ENCODE measurements at regions not wholly inside any gene's neighbourhood (a gene's known extent, or its start where the extent isn't known, plus 50 kb on each side); places are given as distances from the start of the nearest gene placed in this dataset.
"Not testable (repeated sequence)": the region's sequence is repeated elsewhere in the genome, so short reads cannot be mapped to it uniquely, and the experiment has no call there.

- no peak for DNase-seq (ENCODE audit: low read depth, low spot score)
These were observed 335.5 kb upstream of the SFSWAP start for GRCh38 chr12:131375261-131375971.

DNA sequence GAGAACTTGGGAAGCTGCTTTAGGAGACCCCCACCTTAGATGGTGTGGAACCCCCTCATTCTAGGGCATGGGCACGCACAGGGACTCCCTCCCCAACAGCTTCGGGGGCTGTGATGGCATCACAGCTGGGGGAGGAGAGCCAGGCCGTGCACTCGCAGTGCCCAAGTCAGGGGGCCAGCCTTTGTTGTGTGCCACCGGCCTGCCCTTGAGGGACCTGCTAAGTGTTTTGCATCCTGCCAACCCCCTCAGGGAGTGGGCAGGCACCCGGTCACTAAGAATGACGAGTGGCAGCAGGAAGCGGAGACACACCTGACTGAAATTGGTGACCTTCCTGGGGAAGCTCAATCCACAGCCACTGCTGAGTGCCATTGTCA lies 334.9 kb upstream of the SFSWAP start:
- DNase-seq (ENCODE audit: low read depth, low spot score), result no peak

DNA sequence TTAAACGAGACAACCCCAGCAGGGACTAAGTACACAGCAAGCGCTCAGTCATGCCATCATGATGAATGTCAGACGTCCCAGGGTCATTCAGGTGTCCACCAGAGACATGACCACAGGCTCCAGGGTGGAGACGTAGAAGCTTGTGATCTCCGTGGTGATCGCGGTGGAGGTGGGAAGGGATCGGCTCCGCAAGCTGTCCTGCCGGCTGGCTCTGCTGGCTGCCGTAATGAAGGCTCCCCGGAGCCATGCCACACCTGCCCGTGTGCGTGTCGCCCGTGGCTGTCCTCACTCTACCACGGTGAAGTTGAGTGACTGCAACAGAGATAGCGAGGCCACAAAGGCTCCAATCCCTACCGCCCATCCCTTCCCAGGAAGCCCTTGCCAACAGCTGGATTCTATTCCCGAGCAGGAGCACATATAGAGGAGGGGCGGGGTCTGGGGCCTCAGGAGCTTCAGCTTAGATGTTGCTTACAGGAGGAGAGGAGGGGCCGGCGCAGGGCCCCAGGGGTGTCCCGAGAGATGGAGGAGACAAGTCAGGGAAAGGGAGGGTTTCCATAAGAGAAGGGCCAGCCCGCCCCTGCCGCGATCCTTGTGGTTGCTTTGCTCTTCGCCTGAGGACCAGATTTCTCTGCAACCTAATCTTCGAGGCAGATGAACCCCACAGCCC lies 332.6 kb upstream of the SFSWAP start:
- DNase-seq (ENCODE audit: low read depth, low spot score), result no peak

DNA sequence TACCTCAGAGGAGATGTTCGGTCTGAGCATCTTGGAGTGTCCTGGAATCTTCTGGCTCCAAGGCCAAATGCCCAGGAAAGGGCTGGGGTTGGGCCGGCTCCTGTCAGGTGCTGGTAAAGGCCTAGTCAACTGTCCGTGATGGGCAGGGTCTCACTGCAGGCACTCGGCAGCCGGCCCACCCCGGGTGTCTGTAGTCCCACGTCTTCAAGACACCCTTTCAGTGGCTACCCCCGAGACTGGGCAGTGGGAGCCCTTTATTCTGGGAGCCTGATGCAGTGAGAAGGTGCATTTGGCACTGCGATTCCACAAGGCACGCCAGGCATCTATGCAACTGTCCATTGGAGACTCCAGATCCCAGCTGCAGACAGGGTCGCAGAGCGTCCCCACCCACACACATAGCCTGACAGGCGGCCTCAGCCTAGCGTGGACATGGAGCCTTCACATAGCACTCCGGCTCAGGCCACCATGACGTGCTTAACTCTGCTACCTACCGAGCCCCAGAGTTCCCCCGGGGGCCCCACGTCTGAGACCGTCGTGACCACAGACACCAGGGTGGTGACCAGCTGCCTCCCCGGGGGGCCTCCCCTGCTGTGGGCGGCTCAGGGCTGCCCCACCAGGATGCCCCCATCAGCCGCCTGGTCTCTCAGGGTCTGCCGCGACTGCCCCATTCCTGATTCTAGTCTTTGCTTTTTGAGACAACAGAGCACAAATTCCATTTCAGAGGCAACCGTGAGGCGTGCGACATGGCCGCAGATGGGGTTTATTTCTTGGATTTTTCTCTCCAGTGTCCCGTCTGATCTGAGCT lies 331.8 kb upstream of the SFSWAP start:
- no peak for DNase-seq (ENCODE audit: low read depth, low spot score)

DNA sequence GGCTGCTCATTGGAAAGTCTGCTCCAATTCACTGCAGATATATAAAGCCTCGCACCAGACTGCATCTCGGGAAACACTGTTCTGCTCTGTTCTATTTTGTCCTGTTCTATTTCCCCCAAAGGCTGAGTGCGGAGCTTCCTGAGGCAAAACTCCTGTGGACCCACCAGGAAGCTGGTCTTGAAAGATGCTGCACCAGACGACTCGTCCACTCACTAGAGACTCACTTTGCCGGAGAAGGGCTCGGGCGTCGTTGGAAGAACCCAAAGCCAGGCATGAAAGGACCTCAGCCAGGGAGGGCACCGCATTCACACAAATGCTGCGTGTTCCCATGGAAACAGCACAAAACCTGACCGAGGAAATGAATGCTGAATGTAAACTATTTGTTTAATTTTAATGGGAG lies 331.2 kb upstream of the SFSWAP start:
- DNase-seq (ENCODE audit: low read depth, low spot score), result no peak

GRCh38 chr12:131380220-131380964 lies 330.5 kb upstream of the SFSWAP start:
- no peak for DNase-seq (ENCODE audit: low read depth, low spot score)

GRCh38 chr12:131380965-131381705 lies 329.8 kb upstream of the SFSWAP start:
- no peak for DNase-seq (ENCODE audit: low read depth, low spot score)

GRCh38 chr12:131381716-131382430 lies 329.0 kb upstream of the SFSWAP start:
- DNase-seq (ENCODE audit: low read depth, low spot score), result no peak

DNA sequence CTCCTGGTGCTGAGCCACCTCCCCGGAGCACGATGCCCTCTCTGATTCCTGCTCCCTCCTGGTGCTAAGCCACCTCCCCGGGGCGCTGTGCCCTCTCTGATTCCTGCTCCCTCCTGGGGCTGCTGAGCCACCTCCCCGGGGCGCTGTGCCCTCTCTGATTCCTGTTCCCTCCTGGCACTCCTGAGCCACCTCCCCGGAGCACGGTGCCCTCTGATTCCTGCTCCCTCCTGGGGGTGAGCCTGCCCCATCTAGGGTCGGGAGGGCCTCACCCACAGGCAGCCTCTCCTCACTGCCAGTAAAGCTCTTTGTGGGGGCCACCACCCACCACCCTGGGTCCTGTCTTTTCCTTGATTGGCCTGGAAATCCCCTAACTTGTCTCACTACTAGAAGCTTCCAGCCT lies 327.6 kb upstream of the SFSWAP start:
- DNase-seq (ENCODE audit: low read depth, low spot score), result no peak

DNA sequence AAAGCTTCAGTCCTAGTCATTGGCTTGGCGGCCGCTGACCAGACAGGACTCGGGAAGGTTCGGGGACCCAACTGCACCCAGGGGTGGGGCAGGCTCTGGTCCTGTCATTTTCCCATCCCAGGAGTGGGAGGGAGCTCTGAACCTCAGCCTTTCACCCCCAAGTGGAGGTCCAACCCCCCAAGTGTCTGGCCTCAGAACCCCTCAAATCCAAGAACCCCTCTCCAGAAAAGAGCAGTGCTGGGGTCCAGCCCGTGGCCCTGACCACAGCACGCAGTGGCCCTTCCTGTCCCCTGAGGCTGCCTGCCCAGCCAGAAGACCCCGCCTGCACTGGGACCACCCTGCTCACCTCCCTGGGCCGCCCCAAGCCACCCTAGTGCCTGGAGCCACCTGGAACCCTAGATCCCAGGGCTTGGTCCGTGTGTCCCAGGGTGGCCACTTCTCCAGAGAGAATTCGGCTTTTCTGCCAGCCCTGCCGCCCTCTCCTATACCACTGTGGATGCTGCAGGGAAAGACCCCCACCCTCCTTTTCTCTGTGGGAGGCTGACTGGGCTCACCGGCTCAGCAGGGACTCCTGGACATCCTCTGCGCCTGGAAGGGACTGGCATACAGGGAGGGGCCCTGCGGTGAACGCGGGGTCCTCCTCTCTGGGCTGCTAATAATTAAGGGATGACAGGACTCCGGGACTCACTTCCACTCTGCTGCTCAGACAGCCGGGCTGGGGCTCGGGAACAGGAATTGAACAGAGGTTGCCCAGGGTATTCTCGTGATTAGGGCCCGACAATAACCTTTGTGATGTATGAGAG lies 326.9 kb upstream of the SFSWAP start:
- no peak for DNase-seq (ENCODE audit: low read depth, low spot score)

DNA sequence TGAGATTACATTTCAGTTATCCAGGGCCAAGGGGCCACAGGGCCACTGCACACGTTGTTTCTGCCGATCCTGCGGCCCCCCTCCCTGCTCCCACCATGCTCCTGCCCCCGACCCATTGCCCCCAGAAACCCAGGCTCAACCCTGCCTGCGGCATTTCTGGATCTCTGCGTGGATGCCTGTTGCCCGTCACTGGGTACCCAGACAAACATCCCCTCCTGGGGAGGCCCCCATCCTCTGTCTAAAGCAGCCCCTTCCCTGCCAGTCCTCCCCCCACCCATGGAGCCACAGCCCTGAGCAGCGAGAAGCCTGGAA lies 326.4 kb upstream of the SFSWAP start:
- DNase-seq (ENCODE audit: low read depth, low spot score), result no peak

GRCh38 chr12:131385313-131386166 lies 325.4 kb upstream of the SFSWAP start:
- no peak for DNase-seq (ENCODE audit: low read depth, low spot score)

- DNase-seq (ENCODE audit: low read depth, low spot score), result no peak
These were observed 324.7 kb upstream of the SFSWAP start for GRCh38 chr12:131386167-131386521.

- no peak for DNase-seq (ENCODE audit: low read depth, low spot score)
These were observed 324.1 kb upstream of the SFSWAP start for GRCh38 chr12:131386781-131387180.

DNA sequence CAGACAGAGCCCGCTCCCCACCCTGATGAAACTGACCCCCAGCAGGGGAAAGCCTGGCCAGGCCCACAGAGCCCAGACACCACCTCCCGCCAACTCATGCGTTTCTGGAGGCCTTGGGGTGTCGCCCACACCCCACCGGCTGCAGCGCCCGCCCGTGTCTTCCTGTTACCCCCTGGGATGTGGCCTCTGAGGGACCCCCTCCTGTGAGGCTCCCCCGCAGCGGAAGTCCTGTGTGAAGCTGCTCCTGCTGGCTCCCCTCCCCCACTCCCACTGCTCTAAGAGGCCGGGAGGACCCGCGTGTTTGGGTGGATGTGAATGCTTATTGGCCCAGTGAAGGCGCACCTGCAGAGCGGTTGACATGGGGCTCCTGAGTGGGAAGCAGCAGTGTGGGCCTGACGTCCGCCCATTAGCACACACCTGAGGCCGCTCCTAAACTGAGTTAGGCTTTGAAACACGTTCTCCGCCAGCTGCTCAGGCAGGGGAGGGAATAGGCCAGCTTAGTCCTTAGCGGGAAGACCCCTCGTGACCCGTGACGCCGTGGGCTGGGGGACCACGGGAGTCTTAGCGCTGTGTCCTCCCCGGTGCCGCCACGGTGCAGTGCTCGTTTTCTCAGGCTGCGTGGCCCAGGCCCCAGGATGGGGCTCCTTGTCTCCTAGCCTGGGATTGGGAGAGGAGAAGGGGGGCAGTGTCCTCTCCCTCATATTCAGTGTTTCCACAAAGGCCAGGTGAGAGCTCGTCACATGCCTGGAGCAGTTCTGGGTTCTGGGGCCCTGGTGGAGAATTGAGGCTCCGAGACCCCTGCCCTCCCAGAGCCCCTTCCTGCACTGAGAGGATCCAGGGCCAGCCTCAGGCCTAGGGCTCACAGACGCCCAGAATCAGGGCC lies 323.4 kb upstream of the SFSWAP start:
- DNase-seq (ENCODE audit: low read depth, low spot score), result no peak

GRCh38 chr12:131388164-131389053 lies 322.5 kb upstream of the SFSWAP start:
- DNase-seq (ENCODE audit: low read depth, low spot score), result not testable (repeated sequence)

Measured in activated CD4-positive, CD25-positive, alpha-beta regulatory T cell treated with anti-CD3 and anti-CD28 coated beads, Interleukin-2, amount 50 U/mL, for 16 hours (primary cell).